T-helper 2 cell treated with Interferon-gamma antibody and Interleukin-4, amounts not matched to agents 5 μg/mL and 100 μg/mL, for 36 hours (primary cell): ENCODE measurements at regions not wholly inside any gene's neighbourhood (a gene's known extent, or its start where the extent isn't known, plus 50 kb on each side); places are given as distances from the start of the nearest gene placed in this dataset.
"Not testable (repeated sequence)": the region's sequence is repeated elsewhere in the genome, so short reads cannot be mapped to it uniquely, and the experiment has no call there.

Source experiments
- DNase-seq: peaks from one replicate; pipeline ENCODE4 v3.0.0; 2021; ENCODE audit warnings: low spot score
- H3K27ac Mint-ChIP-seq: one replicate; pipeline ENCODE4 v1.8.0; 2021; ENCODE audit warnings: mild to moderate bottlenecking, mixed read lengths
- H3K27me3 Mint-ChIP-seq: one replicate; pipeline ENCODE4 v1.8.0; 2021; ENCODE audit warnings: low read depth, mixed read lengths
- H3K36me3 Mint-ChIP-seq: one replicate; pipeline ENCODE4 v1.8.0; 2021; ENCODE audit warnings: low read depth, mixed read lengths
- H3K4me1 Mint-ChIP-seq: one replicate; pipeline ENCODE4 v1.8.0; 2021; ENCODE audit warnings: low read depth, mixed read lengths
- H3K4me3 Mint-ChIP-seq: one replicate; pipeline ENCODE4 v1.8.0; 2022; ENCODE audit warnings: mild to moderate bottlenecking, moderate library complexity, mixed read lengths
- H3K9me3 Mint-ChIP-seq: one replicate; pipeline ENCODE4 v1.8.0; 2021; ENCODE audit warnings: mixed read lengths

- no peak overlapping the region for H3K4me3 Mint-ChIP-seq
- no peaks in the 10 kb centered on the region for H3K36me3 Mint-ChIP-seq
- H3K9me3 Mint-ChIP-seq: peaks cover 10% of the 10 kb centered on the region
- H3K27ac Mint-ChIP-seq: no peak overlapping the region
- H3K4me1 Mint-ChIP-seq: no peaks in the 10 kb centered on the region
- H3K27me3 Mint-ChIP-seq: no peaks in the 10 kb centered on the region
- no peak for DNase-seq
These were observed 624.9 kb upstream of the HS3ST1 start for GRCh38 chr4:12053556-12053955.

GRCh38 chr4:12050357-12050756 lies 621.7 kb upstream of the HS3ST1 start:
- Mint-ChIP-seq H3K4me1 (no peaks in the 10 kb centered on the region), H3K4me3 (no peak overlapping the region), H3K36me3 (no peaks in the 10 kb centered on the region), H3K9me3 (peaks cover 10% of the 10 kb centered on the region), H3K27ac (no peak overlapping the region), H3K27me3 (no peaks in the 10 kb centered on the region)
- no peak for DNase-seq

- peaks cover 14% of the 10 kb centered on the region for H3K9me3 Mint-ChIP-seq
- H3K36me3 Mint-ChIP-seq: no peaks in the 10 kb centered on the region
- DNase-seq: no peak
- H3K4me3 Mint-ChIP-seq: no peak overlapping the region
- H3K4me1 Mint-ChIP-seq: no peaks in the 10 kb centered on the region
- H3K27me3 Mint-ChIP-seq: no peaks in the 10 kb centered on the region
- H3K27ac Mint-ChIP-seq: no peak overlapping the region
These were observed 614.1 kb upstream of the HS3ST1 start for GRCh38 chr4:12042818-12043217.

- H3K27ac Mint-ChIP-seq: no peak overlapping the region
- no peaks in the 10 kb centered on the region for H3K4me1 Mint-ChIP-seq
- no peak overlapping the region for H3K4me3 Mint-ChIP-seq
- H3K9me3 Mint-ChIP-seq: peaks cover 14% of the 10 kb centered on the region
- DNase-seq: no peak
- no peaks in the 10 kb centered on the region for H3K36me3 Mint-ChIP-seq
- H3K27me3 Mint-ChIP-seq: no peaks in the 10 kb centered on the region
These were observed 613.1 kb upstream of the HS3ST1 start for GRCh38 chr4:12041828-12042227.

- no peak overlapping the region for H3K27ac Mint-ChIP-seq
- H3K9me3 Mint-ChIP-seq: peaks cover 19% of the 10 kb centered on the region
- H3K4me3 Mint-ChIP-seq: no peak overlapping the region
- no peak for DNase-seq
- no peaks in the 10 kb centered on the region for H3K27me3 Mint-ChIP-seq
- no peaks in the 10 kb centered on the region for H3K4me1 Mint-ChIP-seq
- H3K36me3 Mint-ChIP-seq: no peaks in the 10 kb centered on the region
These were observed 607.8 kb upstream of the HS3ST1 start for GRCh38 chr4:12036450-12036849.

- Mint-ChIP-seq H3K36me3 (no peaks in the 10 kb centered on the region), H3K27me3 (no peaks in the 10 kb centered on the region), H3K27ac (no peak overlapping the region), H3K9me3 (peaks cover 21% of the 10 kb centered on the region), H3K4me3 (no peak overlapping the region), H3K4me1 (no peaks in the 10 kb centered on the region)
- no peak for DNase-seq
These were observed 599.6 kb upstream of the HS3ST1 start for GRCh38 chr4:12028258-12028657.

- DNase-seq: no peak
- H3K4me3 Mint-ChIP-seq: no peak overlapping the region
- no peak overlapping the region for H3K27ac Mint-ChIP-seq
- no peaks in the 10 kb centered on the region for H3K4me1 Mint-ChIP-seq
- H3K27me3 Mint-ChIP-seq: no peaks in the 10 kb centered on the region
- no peaks in the 10 kb centered on the region for H3K36me3 Mint-ChIP-seq
- H3K9me3 Mint-ChIP-seq: peaks cover 38% of the 10 kb centered on the region
These were observed 593.7 kb upstream of the HS3ST1 start for GRCh38 chr4:12022409-12022808.

- Mint-ChIP-seq H3K27me3 (no peaks in the 10 kb centered on the region), H3K9me3 (peaks cover 40% of the 10 kb centered on the region), H3K4me3 (no peak overlapping the region), H3K27ac (no peak overlapping the region), H3K36me3 (peaks cover 2% of the 10 kb centered on the region), H3K4me1 (no peaks in the 10 kb centered on the region)
- DNase-seq: no peak
These were observed 588.0 kb upstream of the HS3ST1 start for GRCh38 chr4:12016729-12017128.

- Mint-ChIP-seq H3K4me1 (no peaks in the 10 kb centered on the region), H3K9me3 (peaks cover 23% of the 10 kb centered on the region), H3K27me3 (no peaks in the 10 kb centered on the region), H3K4me3 (no peak overlapping the region), H3K36me3 (no peaks in the 10 kb centered on the region), H3K27ac (no peak overlapping the region)
- no peak for DNase-seq
These were observed 576.8 kb upstream of the HS3ST1 start for GRCh38 chr4:12005471-12005870.

GRCh38 chr4:11996581-11996980 lies 567.9 kb upstream of the HS3ST1 start:
- not testable (repeated sequence) for DNase-seq, H3K27me3 Mint-ChIP-seq

GRCh38 chr4:11976726-11977263 lies 548.1 kb upstream of the HS3ST1 start:
- no peaks in the 10 kb centered on the region for H3K36me3 Mint-ChIP-seq
- no peak overlapping the region for H3K27ac Mint-ChIP-seq
- H3K9me3 Mint-ChIP-seq: no peaks in the 10 kb centered on the region
- no peak for DNase-seq
- H3K27me3 Mint-ChIP-seq: no peaks in the 10 kb centered on the region
- H3K4me3 Mint-ChIP-seq: no peak overlapping the region
- no peaks in the 10 kb centered on the region for H3K4me1 Mint-ChIP-seq

More at GRCh38 chr4:11996581-11996980, 567.9 kb upstream of the HS3ST1 start:
- H3K9me3 Mint-ChIP-seq: peaks cover 47% of the 10 kb centered on the region
- not testable (repeated sequence) for H3K4me3 Mint-ChIP-seq, H3K36me3 Mint-ChIP-seq, H3K27ac Mint-ChIP-seq, H3K4me1 Mint-ChIP-seq

GRCh38 chr4:11973270-11973669 lies 544.6 kb upstream of the HS3ST1 start:
- Mint-ChIP-seq H3K27ac (no peak overlapping the region), H3K4me3 (no peak overlapping the region), H3K36me3 (no peaks in the 10 kb centered on the region), H3K27me3 (no peaks in the 10 kb centered on the region), H3K9me3 (no peaks in the 10 kb centered on the region), H3K4me1 (no peaks in the 10 kb centered on the region)
- DNase-seq: no peak

- Mint-ChIP-seq H3K27ac (no peak overlapping the region), H3K36me3 (no peaks in the 10 kb centered on the region), H3K4me3 (no peak overlapping the region), H3K27me3 (no peaks in the 10 kb centered on the region), H3K9me3 (no peaks in the 10 kb centered on the region), H3K4me1 (no peaks in the 10 kb centered on the region)
- no peak for DNase-seq
These were observed 542.1 kb upstream of the HS3ST1 start for GRCh38 chr4:11970754-11971153.

GRCh38 chr4:11966782-11967181 lies 538.1 kb upstream of the HS3ST1 start:
- Mint-ChIP-seq H3K27me3 (no peaks in the 10 kb centered on the region), H3K4me3 (no peak overlapping the region), H3K36me3 (no peaks in the 10 kb centered on the region), H3K4me1 (no peaks in the 10 kb centered on the region), H3K27ac (no peak overlapping the region), H3K9me3 (no peaks in the 10 kb centered on the region)
- no peak for DNase-seq

GRCh38 chr4:11954093-11954492 lies 525.4 kb upstream of the HS3ST1 start:
- Mint-ChIP-seq H3K36me3 (no peaks in the 10 kb centered on the region), H3K27ac (no peak overlapping the region), H3K4me3 (no peak overlapping the region), H3K9me3 (no peaks in the 10 kb centered on the region), H3K4me1 (no peaks in the 10 kb centered on the region), H3K27me3 (no peaks in the 10 kb centered on the region)
- DNase-seq: no peak
